GM18499 (cell line): ENCODE measurements at regions not wholly inside any gene's neighbourhood (a gene's known extent, or its start where the extent isn't known, plus 50 kb on each side); places are given as distances from the start of the nearest gene placed in this dataset.

Source experiments
- ATAC-seq: cut with Tn5 transposase; IDR thresholded peaks from one replicate; pipeline ENCODE4 v1.9.1; 2021; ENCODE audit warnings: moderate number of reproducible peaks; ENCODE audit not compliant: insufficient read depth, unreplicated experiment

GRCh38 chr20:51269671-51270070 is 246.8 kb upstream of the KCNG1 start:
- ATAC-seq, result no peak

GRCh38 chr20:51267679-51268078 is 244.8 kb upstream of the KCNG1 start:
- ATAC-seq, result no peak

GRCh38 chr20:51266353-51266752 is 243.4 kb upstream of the KCNG1 start:
- no peak for ATAC-seq

- no peak for ATAC-seq
These were observed 242.5 kb upstream of the KCNG1 start for GRCh38 chr20:51265361-51265760.

GRCh38 chr20:51262240-51262639 is 239.3 kb upstream of the KCNG1 start:
- ATAC-seq, result no peak

- ATAC-seq, result no peak
These were observed 236.5 kb upstream of the KCNG1 start for GRCh38 chr20:51259455-51259854.

GRCh38 chr20:51258582-51259165 is 235.8 kb upstream of the KCNG1 start:
- no peak for ATAC-seq

GRCh38 chr20:51255417-51255816 is 232.5 kb upstream of the KCNG1 start:
- no peak for ATAC-seq

- no peak for ATAC-seq
These were observed 230.4 kb upstream of the KCNG1 start for GRCh38 chr20:51253280-51253679.

GRCh38 chr20:51249781-51250180 is 226.9 kb upstream of the KCNG1 start:
- no peak for ATAC-seq

- no peak for ATAC-seq
These were observed 226.3 kb upstream of the KCNG1 start for GRCh38 chr20:51249215-51249614.

- ATAC-seq, result no peak
These were observed 221.6 kb upstream of the KCNG1 start for GRCh38 chr20:51244466-51244865.

- ATAC-seq, result no peak
These were observed 215.9 kb upstream of the KCNG1 start for GRCh38 chr20:51238675-51239305.

- no peak for ATAC-seq
These were observed 214.9 kb upstream of the KCNG1 start for GRCh38 chr20:51237791-51238190.

GRCh38 chr20:51237278-51237677 is 214.4 kb upstream of the KCNG1 start:
- ATAC-seq, result no peak

- ATAC-seq, result no peak
These were observed 213.5 kb upstream of the KCNG1 start for GRCh38 chr20:51236421-51236820.

GRCh38 chr20:51233345-51233744 is 210.4 kb upstream of the KCNG1 start:
- no peak for ATAC-seq

GRCh38 chr20:51230727-51231126 is 207.8 kb upstream of the KCNG1 start:
- ATAC-seq, result no peak

GRCh38 chr20:51228763-51229162 is 205.9 kb upstream of the KCNG1 start:
- no peak for ATAC-seq

GRCh38 chr20:51227744-51228143 is 204.8 kb upstream of the KCNG1 start:
- ATAC-seq, result no peak

- ATAC-seq, result no peak
These were observed 200.3 kb upstream of the KCNG1 start for GRCh38 chr20:51223183-51223720.

GRCh38 chr20:51221791-51222408 is 199.0 kb upstream of the KCNG1 start:
- ATAC-seq, result no peak
